ENCODE measurements at regions not wholly inside any gene's neighbourhood (a gene's known extent, or its start where the extent isn't known, plus 50 kb on each side); places are given as distances from the start of the nearest gene placed in this dataset.
A peak's percentile ranks its signal among the peaks of the same experiment; 100 is the strongest.

DNA sequence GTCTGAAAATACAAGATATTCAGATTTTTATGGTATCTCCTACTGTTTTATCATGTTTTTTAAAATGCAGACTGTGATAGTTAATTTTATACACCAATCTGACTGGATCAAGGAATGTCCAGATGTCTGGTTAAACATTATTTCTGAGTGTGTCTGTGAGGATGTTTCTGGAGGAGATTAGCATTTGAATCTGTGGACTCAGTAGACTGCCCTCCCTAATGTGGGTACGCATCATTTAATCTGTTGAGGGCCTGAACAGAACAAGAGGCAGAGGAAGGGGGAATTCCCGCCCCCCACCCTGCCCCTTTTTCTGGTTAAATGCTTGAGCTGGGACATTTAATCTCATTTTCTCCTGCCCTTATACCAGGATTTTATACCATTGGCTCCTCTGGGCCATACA lies 72.1 kb downstream of the AVPR1A start:
- H3K4me3 ChIP-seq (ENCODE audit: control insufficient read depth, low read depth, low read length), result no peak overlapping the region
- no peak for DNase-seq (ENCODE audit: low read depth)
- TF ChIP-seq, protein P1, sequence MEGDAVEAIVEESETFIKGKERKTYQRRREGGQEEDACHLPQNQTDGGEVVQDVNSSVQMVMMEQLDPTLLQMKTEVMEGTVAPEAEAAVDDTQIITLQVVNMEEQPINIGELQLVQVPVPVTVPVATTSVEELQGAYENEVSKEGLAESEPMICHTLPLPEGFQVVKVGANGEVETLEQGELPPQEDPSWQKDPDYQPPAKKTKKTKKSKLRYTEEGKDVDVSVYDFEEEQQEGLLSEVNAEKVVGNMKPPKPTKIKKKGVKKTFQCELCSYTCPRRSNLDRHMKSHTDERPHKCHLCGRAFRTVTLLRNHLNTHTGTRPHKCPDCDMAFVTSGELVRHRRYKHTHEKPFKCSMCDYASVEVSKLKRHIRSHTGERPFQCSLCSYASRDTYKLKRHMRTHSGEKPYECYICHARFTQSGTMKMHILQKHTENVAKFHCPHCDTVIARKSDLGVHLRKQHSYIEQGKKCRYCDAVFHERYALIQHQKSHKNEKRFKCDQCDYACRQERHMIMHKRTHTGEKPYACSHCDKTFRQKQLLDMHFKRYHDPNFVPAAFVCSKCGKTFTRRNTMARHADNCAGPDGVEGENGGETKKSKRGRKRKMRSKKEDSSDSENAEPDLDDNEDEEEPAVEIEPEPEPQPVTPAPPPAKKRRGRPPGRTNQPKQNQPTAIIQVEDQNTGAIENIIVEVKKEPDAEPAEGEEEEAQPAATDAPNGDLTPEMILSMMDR (IDR thresholded peaks at IDR 0.05; ENCODE audit: control insufficient read depth, insufficient read depth, low read depth, low read length, missing control alignments), result no peak

DNA sequence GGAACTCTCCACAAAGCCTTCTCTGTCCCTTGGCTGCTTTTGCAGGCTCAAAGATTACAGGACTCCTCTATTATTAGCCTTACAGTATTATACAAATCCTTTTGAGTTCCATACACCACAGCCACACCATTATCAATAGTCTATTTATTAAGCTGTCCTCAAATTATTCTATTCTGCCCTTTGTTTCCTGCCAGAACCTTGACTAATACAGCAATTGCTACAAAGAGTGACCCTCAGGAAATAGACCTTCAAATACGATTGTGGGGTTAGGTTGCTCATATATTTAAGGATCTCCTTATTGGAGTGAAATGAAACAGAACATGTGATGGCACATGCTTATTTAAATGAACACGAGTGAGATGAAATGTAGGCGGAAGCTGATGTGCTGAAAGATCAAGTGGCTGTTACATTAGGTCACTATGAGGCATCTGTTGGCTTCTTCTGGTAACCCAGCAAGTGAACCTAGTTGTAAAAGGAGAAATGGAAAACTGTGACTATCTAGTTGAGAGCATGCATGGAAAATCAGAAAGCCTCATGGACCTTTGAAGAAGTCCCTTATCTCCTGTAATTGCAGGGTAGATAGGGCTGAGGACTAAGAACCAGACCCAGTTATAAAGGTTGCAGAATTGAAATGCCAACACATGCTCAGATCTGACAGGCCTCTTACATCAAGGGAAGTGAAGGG lies 75.5 kb downstream of the AVPR1A start:
- DNase-seq (ENCODE audit: low read depth), result no peak
- TF ChIP-seq, protein P1 (IDR thresholded peaks at IDR 0.05; ENCODE audit: control insufficient read depth, insufficient read depth, low read depth, low read length, missing control alignments), result no peak
- no peak overlapping the region for H3K4me3 ChIP-seq (ENCODE audit: control insufficient read depth, low read depth, low read length)

DNA sequence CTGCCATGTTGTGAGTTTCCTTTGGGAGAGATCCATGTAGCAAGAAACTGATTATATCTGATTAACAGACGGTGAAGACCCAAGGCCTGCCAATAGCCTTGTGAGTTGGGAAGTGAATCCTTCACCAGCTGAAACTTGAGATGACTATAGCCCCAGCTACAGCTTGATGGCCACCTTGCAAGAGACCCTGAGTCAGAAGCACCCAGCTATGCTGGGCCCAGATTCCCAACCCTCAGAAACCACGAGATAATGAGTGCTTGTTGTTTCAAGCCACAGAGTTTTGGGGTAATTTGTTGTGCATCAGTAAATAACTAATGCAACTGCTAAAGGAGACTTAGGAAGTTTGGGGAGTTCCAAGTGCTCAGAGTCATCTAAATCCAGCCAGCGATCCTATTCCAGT lies 80.3 kb downstream of the AVPR1A start:
- no peak for DNase-seq (ENCODE audit: low read depth)
- no peak overlapping the region for H3K4me3 ChIP-seq (ENCODE audit: control insufficient read depth, low read depth, low read length)
- TF ChIP-seq, protein P1 (IDR thresholded peaks at IDR 0.05; ENCODE audit: control insufficient read depth, insufficient read depth, low read depth, low read length, missing control alignments), result no peak

DNA sequence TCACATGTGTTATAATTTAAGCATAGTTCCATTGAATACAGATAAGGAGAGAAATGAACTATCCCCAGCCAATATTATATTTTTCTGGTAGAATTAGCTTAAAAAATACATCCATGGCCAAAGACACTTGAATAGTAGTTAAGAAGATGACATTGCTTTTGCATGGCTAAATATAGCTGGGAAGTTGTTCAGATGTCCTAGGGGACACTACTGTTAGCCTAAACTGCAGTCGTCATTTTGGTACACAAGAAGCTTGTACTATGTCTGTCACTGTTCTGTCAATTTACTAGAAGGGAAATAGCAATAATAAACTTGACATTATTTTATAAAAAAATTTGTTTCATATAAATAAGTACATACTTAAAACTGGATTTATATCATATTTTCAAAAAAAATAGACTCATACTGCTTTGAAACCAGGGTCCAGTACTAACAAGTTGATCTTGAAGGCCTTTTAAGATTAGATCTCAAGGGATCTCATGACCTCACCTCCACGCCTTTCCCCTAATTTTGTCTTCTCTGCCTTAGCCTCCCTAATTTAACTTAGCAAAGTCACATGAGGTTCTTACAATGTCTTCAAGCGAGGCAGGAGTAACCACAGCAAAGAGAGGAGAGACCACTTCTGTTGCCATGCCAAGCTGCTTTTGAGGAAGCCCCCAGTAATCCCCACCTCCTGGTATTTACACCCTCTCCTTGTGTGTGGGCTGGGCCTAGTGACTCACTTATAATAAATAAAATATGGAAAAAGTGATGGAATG lies 81.0 kb downstream of the AVPR1A start:
- H3K4me3 ChIP-seq (ENCODE audit: control insufficient read depth, low read depth, low read length), result no peak overlapping the region
- TF ChIP-seq, protein P1 (IDR thresholded peaks at IDR 0.05; ENCODE audit: control insufficient read depth, insufficient read depth, low read depth, low read length, missing control alignments), result no peak
- DNase-seq (ENCODE audit: low read depth), result no peak

DNA sequence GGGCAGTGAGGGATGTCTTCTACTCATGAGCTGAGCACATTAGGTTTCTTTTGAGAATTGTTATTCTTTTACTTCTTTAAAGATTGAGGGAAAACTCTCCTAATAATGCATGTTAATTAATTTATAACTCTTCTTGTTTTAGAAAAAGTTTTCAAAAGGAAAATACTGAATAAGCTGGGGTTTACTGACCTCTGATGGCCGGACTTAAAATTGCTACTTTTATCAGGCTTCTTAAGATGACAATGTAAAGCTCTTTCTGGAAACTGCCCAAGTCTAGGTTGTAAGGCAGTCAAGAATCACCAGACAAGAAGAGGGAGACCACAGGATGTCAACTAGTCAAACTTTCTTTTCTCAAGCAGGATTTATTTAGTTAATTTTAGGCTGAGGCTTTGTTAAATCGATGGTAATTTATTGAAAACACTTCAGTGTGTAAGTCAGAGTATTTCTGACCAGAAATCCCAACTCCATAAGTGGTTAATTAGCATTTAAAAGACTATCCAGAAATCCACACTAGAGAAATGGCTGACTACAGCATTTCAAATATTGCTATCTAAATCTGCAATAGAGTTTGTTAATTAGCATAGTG lies 82.1 kb downstream of the AVPR1A start:
- H3K4me3 ChIP-seq (ENCODE audit: control insufficient read depth, low read depth, low read length), result no peak overlapping the region
- TF ChIP-seq, protein P1 (IDR thresholded peaks at IDR 0.05; ENCODE audit: control insufficient read depth, insufficient read depth, low read depth, low read length, missing control alignments), result peak; percentile 52
- DNase-seq (ENCODE audit: low read depth), result peak; percentile 48

DNA sequence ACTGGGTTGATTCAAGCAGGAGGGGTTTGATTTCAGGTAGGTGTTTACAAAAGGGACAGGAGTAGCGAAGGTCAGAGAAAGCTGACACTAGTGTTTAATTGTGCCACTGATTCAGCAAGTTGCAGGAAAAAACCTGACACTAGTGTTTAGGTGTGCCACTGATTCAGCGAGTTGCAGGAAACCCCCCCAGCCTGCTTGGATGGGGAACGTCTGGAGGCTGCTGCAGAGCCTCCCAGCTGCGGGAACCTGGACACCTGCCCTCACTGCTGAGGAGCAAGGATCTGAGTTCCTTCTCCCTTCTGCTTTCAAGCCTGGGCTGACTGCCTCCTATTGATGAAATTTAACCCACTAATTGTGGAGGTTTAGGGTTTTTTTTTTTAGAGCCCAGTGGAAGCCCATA lies 84.2 kb downstream of the AVPR1A start:
- H3K4me3 ChIP-seq (ENCODE audit: control insufficient read depth, low read depth, low read length), result no peak overlapping the region
- TF ChIP-seq, protein P1 (IDR thresholded peaks at IDR 0.05; ENCODE audit: control insufficient read depth, insufficient read depth, low read depth, low read length, missing control alignments), result no peak
- DNase-seq (ENCODE audit: low read depth), result no peak
